ENCODE measurements at regions not wholly inside any gene's neighbourhood (a gene's known extent, or its start where the extent isn't known, plus 50 kb on each side); places are given as distances from the start of the nearest gene placed in this dataset.
"Not testable (repeated sequence)": the region's sequence is repeated elsewhere in the genome, so short reads cannot be mapped to it uniquely, and the experiment has no call there.

DNA sequence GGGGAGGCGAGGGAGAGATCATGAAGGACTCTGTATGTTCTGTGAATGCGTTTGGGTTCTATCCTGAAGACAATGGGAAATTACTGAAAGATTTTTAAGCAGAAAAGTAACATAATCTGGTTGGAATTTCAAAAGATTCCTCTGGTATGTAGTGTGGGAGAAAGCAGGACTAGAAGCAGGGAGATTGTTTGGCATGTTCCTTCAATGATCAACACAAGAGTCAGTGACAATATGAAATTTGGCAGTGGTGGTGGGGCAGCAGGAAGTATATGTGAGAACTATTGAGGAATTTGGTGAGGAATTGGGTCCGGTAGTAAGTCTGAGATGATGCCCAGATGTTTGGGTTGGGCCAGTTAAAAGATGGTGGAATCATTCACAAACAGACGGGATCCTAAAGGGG, 348.7 kb downstream of the CD83 start:
- DNase-seq: no peak

- no peak for DNase-seq
Measured at GRCh38 chr6:14467591-14467990, 350.0 kb downstream of the CD83 start.

DNA sequence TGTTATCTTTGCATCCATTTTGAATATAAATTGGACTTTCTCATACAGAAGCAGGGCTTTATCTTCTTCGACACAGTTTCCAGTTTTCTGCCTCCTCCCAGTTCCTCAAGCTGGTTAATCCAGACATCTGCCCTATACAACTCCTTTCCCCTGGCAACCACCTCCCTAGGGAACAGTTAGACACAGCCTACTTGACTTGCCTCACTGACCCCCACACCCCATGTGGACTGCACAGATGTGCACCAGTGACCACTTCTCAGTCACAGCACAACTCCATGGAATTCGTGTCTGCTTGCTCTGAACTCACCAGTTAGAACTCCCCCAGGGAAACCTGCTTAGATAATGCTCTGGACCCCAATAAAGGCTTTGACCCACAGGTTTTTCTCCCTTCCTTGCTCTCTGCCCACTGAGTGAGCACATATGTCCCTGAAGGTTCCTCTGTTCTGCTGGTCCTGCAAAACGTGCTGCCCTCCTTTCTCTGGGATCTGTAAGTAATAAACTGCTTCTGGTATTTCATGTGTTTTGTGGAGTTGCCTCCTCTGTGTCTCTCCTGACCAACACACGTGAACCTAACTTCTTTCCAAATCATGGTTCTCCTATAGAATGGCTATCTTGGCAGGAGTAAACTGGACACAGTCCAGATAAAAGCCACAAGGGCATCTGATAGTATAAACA, 351.2 kb downstream of the CD83 start:
- DNase-seq: no peak

GRCh38 chr6:14470101-14470500, 352.5 kb downstream of the CD83 start:
- no peak for DNase-seq

- DNase-seq: no peak
Measured at GRCh38 chr6:14470671-14471070, 353.1 kb downstream of the CD83 start.

GRCh38 chr6:14472255-14472985, 354.8 kb downstream of the CD83 start:
- no peak for DNase-seq

DNA sequence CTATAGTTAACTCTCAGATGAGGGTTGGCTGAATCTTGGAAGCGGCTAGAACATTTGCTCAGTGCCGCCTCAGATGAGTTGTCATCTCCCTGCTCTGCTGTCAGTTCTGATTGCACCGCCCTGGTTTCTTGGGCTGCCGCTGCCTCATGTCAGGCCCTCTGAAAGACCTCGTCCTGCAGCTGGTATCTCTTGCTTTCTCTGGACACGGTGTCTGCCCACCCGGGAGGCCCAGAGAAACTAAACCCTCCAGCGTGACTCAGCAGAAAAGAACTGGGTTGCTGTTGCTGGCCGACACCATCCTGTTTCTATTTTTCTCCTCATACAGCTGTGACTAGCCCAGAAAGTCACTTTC, 355.4 kb downstream of the CD83 start:
- DNase-seq: no peak

GRCh38 chr6:14474816-14475215, 357.2 kb downstream of the CD83 start:
- no peak for DNase-seq

DNA sequence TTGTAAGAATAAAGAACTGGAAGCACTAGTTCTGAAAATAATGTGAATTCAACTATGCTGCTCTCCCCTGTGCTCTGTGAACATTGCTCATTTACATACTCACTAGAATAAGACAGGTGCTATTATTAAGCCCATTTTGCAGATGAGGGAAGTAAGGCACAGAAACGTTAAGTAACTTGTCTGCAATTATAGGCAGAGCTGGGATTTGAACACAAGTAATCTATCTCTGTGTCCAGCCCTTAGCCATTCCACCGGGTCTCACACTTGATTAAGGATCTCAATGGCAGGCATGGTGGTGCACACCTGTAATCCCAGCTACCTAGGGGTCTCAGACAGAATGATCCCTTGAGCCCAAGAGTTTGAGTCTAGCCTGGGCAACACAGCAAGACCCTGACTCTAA, 357.7 kb downstream of the CD83 start:
- no peak for DNase-seq

DNA sequence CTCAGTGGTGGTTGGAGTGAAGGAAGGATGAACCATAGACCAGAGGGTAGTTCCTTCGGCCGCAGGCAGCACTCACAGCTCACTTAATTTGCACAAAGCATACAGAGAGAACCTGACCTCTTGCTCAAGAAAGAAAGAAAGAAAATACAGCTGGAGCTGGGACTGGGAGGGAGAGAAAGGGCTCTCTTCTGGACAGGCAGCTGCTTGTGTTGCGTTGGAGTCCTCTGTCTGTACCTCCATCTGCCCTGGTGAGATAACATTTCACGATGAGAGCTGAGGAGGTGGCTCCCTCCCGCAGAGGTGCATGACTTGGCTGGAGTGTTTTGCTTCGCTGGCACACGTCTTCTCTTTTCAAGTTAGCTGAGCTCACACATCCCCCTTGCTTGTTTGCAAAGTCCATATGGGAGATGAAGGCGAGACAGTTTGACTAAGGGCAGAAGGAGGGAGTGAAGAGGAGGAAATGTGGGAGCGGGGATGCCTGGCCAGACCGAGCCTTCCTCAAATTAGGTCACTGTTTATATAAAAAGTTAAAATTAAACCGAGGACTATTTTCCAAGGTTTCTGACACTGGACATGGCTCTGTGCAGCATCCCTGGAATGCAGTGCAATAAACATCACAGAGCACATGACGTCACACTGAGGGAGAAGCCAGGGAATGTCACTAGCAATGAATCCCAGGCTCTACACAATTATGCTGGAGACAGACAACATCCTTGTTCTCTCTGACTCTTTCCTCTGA, 359.4 kb downstream of the CD83 start:
- DNase-seq: no peak

GRCh38 chr6:14477559-14477958, 360.0 kb downstream of the CD83 start:
- DNase-seq: no peak

- DNase-seq: peak; percentile 33
Measured at GRCh38 chr6:14478381-14479225, 361.0 kb downstream of the CD83 start.

- DNase-seq: not testable (repeated sequence)
Measured at GRCh38 chr6:14481946-14482345, 364.4 kb downstream of the CD83 start.

DNA sequence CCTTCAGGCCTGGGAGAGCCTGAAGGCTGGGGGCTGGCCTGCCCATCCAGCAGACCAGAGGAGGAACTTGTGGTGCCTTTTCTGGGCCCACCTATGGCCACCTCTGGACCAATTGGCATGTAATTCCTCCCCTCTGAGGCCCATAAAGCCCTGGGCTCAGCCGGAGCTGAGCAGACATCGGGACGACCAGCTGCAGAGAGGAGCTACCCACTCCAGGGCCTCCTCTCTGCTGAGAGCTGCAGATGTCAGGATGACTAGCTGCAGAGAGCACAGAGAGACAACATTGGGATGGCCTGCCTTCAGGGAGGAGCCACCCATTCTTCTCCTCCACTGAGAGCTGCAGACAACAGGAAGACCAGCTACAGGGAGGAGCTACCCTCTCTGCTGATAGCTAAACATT, 370.1 kb downstream of the CD83 start:
- DNase-seq: no peak

DNA sequence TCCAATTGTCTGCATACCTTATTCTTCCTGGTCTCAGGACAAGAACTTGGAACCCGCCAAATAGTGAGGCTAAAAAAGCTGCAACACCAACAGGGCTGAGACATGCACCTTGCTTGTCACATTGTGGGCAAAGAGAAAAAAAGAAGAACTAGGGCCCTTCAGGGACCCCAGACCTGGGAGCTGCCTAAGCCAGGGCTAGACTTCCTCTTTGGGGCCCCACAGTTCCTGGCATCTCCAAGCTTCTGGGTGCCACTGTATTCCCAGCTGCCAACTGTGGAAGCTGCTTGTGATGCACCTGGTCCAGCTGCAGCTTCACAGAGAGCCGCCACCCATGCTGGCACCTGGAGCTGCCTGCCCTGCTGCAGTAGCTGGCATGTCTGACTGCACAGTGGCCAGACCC, 370.6 kb downstream of the CD83 start:
- DNase-seq: no peak

GRCh38 chr6:14489445-14489844, 371.9 kb downstream of the CD83 start:
- DNase-seq: no peak

GRCh38 chr6:14498748-14499147, 381.2 kb downstream of the CD83 start:
- no peak for DNase-seq

GRCh38 chr6:14499309-14499708, 381.7 kb downstream of the CD83 start:
- no peak for DNase-seq

- no peak for DNase-seq
Measured at GRCh38 chr6:14499841-14500240, 382.3 kb downstream of the CD83 start.

- no peak for DNase-seq
Measured at GRCh38 chr6:14500809-14501208, 383.2 kb downstream of the CD83 start.

- DNase-seq: no peak
Measured at GRCh38 chr6:14501240-14501639, 383.7 kb downstream of the CD83 start.

DNA sequence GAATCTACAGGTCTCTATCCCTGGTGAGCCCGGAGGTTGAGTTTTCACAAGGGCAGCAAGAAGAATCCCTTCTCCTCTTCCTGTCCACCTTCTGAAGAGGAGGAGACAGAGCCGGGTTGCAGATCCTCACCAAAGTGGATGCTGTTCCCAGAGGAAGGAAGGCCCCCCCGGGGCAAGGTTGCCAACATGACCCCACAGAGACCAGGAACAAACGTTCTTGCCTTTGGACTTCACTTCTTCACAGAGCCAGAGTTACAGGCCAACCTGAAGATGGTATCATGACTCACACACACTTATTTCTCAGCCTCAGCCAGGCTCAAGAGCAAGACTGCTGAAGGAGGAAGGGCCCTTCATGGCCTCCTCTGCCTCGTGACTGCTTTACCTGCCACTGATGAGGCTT, 384.3 kb downstream of the CD83 start:
- DNase-seq: no peak

DNA sequence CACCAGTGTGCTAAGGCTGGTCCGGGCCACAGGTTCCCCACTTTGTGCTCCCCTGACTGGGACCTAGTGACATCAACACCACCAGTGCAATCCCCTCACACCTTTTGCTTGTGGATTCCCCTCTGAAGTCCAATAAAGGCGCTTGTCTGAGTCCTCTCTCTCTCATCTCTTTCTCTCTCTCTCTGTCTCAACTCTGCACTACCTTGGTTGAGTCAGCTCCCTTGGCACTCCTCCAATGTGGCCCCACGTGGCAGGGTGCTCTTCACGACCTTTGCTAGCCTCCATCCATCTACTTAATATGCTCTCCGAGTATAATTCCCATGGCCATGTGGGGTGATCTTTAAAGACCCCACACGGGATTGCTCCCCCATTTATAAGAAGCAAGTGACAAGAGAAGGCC, 385.0 kb downstream of the CD83 start:
- DNase-seq: no peak
